Glomerular endothelial cell (primary cell): ENCODE measurements at regions not wholly inside any gene's neighbourhood (a gene's known extent, or its start where the extent isn't known, plus 50 kb on each side); places are given as distances from the start of the nearest gene placed in this dataset.

Experiments used
- DNase-seq: peaks from one replicate; pipeline ENCODE4 v3.0.0-alpha.2; 2011; ENCODE audit warnings: low read depth, low spot score; ENCODE audit errors: extremely low read depth

DNA sequence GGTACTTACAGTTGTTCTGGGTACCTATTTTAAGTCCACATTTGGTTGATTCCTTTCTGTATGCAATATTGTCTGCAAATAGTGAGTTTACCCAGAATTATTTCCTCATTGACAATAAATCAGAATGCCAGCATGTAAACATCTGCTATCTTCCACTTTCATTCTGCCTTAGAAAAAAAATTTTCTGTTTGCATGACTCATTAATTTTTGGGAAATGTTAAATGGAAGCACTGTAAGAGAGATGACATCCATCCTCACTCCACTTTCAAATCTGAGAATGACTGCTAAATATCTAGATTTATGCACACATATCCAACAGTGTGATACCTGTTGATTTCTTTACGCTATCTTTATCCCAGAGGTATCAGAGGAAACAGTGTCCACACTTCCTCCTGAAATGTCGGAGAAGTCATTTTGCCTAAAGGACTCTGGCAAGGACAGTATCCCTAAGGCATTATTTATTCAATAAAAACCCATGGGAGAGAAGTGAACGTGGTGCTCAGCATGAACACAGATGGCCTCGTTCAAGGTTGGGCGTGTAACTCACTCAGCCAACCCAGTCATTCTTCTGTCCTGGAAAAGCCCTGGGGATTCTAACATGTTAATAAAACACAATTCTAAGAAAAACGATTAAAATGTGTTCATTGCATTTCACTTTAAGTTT lies 780.9 kb downstream of the QKI start:
- DNase-seq, result no peak

GRCh38 chr6:164188861-164189260 lies 774.3 kb downstream of the QKI start:
- DNase-seq, result no peak

DNA sequence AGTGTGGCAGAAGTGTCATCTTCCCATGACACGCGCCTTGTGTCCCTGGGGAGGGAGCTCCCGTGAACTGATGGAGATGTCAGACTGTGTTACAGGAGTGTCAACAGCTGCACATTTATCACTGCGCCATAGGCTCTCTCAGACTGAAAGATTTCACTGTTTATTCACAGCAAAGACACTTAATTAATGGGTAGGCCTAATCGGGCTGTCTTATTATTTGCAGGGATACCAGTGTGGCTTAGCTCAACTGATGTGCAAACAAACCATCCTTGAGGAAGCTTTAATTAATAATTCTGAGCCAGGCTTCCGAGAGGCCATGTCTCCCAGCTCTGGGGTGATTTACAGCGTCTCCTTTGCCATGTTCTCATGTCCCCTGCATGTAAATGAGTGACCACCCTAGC lies 771.0 kb downstream of the QKI start:
- DNase-seq, result no peak

GRCh38 chr6:164184410-164184809 lies 769.9 kb downstream of the QKI start:
- DNase-seq, result no peak

GRCh38 chr6:164183556-164184123 lies 769.1 kb downstream of the QKI start:
- DNase-seq, result no peak

- DNase-seq, result no peak
Measured at GRCh38 chr6:164178679-164179332, 764.3 kb downstream of the QKI start.

- DNase-seq, result no peak
Measured at GRCh38 chr6:164169355-164169754, 754.8 kb downstream of the QKI start.

GRCh38 chr6:164168595-164168994 lies 754.1 kb downstream of the QKI start:
- DNase-seq, result no peak

GRCh38 chr6:164167873-164168405 lies 753.4 kb downstream of the QKI start:
- no peak for DNase-seq

DNA sequence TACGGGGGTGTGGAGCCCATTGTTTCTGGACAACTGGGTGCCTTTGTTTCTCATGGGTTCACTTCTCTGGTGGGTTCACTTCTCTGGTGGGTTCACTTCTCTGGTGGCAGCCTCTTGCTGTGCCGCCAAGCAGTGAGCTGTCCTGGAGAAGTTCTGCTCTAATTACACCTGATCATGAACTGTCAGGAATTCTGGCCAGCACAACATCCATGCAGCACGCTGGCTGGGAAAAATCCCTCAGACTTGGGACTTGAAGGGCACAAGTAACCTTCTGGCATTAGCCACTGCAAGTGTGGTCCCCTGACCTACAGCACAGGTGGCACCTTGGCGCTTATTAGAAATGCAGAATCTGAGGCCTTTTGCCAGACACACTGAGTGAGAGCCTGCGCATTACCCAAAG lies 752.5 kb downstream of the QKI start:
- DNase-seq, result no peak

DNA sequence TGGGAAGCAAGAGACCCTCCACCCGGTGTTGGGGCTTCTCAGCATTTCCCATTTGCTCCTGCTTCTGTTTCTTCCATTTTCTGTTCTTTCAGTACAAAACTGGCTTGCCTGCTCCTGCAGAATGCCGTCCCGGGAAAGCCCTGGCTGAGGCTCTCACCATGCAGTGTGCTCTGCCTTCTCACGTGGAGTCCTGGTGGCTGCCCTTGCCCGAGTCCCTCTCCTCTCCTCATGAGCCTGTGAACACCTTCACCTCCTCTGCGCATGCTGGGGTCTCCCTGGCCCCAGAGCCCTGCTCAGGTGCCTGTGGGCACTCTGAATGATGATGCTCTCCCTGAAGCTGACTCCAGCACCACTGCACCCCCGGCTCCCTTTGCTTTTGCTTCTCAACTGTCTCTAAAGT lies 752.0 kb downstream of the QKI start:
- no peak for DNase-seq

DNA sequence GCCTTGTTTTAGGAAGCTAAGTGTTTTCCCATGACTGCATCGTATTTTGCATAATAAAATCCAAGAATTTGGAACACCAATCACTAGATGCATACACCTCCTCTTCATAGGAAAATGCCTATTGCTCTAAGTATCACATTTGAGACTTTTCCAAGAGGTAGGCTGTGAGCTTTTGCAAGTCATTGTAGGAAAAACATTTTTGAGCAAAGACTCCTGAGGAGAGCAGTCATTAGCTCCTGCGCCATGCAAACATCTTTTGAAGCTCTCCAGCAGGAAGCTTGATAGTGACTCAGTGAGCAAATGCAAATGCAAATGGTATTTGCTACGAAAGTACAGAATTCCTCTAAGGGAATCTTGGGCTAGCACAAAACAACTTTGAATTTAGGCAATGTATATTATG lies 750.4 kb downstream of the QKI start:
- no peak for DNase-seq

DNA sequence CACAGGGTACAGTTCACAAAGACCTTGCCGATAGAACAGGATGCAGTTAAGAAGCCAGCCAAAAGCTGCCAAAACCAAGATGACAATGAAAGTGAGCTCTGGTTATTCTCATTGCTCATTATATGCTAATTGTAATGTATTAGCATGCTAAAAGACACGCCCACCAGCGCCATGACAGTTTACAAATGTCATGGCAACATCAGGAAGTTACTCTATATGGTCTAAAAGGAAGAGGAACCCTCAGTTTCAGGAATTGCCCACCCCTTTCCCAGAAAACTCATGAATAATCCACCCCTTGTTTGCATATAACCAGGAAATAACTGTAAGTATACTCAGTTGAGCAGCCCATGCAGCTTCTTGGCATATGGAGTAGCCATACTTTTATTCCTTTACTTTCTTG lies 748.7 kb downstream of the QKI start:
- no peak for DNase-seq

DNA sequence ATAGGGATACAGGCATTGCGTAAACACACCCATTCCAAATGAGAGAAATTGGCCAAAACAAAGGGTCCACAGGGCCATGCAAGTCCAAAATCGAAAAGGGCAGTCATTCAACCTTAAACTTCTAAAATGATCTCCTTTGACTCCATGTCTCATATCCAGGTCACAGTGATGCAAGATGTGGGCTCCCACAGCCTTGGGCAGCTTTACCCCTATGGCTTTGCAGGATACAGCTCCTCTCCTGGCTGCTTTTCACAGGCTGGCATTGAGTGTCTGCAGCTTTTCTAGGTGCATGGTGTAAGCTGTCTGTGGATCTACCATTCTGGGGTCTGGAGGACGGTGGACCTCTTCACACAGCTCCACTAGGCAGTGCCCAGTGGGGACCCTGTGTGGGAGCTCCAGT lies 744.5 kb downstream of the QKI start:
- no peak for DNase-seq

GRCh38 chr6:164154588-164154987 lies 740.1 kb downstream of the QKI start:
- no peak for DNase-seq

GRCh38 chr6:164152611-164153010 lies 738.1 kb downstream of the QKI start:
- no peak for DNase-seq

- no peak for DNase-seq
Measured at GRCh38 chr6:164151161-164152120, 736.9 kb downstream of the QKI start.

GRCh38 chr6:164150232-164150631 lies 735.7 kb downstream of the QKI start:
- no peak for DNase-seq

DNA sequence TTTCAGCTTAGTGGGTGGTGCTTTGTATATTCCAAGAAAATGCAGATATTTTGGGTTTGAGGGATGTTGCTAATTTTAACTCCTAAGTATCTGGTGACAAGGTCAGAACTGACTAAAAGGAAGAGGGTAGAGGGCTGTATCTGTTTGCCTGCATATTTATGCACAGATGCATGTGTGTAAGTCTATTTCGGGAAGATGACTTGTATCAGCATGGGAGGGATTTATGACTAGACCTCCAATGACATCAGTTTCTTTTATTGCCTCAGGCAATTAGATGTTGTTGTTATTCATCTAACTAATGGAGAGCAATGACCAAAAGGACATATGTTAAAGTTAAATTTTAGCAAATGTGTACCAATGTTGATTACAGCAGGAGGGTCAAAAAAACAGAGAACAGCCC lies 734.3 kb downstream of the QKI start:
- DNase-seq, result no peak

GRCh38 chr6:164144316-164144715 lies 729.8 kb downstream of the QKI start:
- no peak for DNase-seq

GRCh38 chr6:164142322-164142721 lies 727.8 kb downstream of the QKI start:
- DNase-seq, result no peak
